GM12878 (cell line): ENCODE measurements at regions not wholly inside any gene's neighbourhood (a gene's known extent, or its start where the extent isn't known, plus 50 kb on each side); places are given as distances from the start of the nearest gene placed in this dataset.
A peak's percentile ranks its signal among the peaks of the same experiment; 100 is the strongest.

Experiments used
- BHLHE40 ChIP-seq, 2 experiments: fragments of 450-650 bp in 1 of 2; IDR thresholded peaks; 2 replicates each; pipeline ENCODE4 v1.6.1; 2011 to 2017; ENCODE audit warnings: low read depth in 2 of 2, borderline replicate concordance in 1 of 2, improper control_type of control experiment in 1 of 2, low read length in 1 of 2, mild to moderate bottlenecking in 1 of 2
- CHD1 ChIP-seq: IDR thresholded peaks from 2 replicates; pipeline ENCODE4 v1.6.1; 2012; ENCODE audit warnings: low read depth, low read length, improper control_type of control experiment
- CREM ChIP-seq: IDR thresholded peaks from 2 replicates; pipeline ENCODE4 v1.6.1; 2014; ENCODE audit warnings: antibody characterized with exemption, low read depth
- ETV6 ChIP-seq, 2 experiments: fragments of 450-650 bp in 1 of 2; IDR thresholded peaks in 1 of 2; conservative IDR thresholded peaks in 1 of 2; 2 replicates each; pipeline ENCODE4 v1.6.1; 2014; ENCODE audit warnings: antibody characterized with exemption in 1 of 2, borderline replicate concordance in 1 of 2, low read depth in 1 of 2, mild to moderate bottlenecking in 1 of 2, moderate library complexity in 1 of 2
- KDM1A ChIP-seq: fragments of 200-600 bp; sonication (generic); IDR thresholded peaks from 2 replicates; pipeline ENCODE4 v1.6.1; 2016; ENCODE audit warnings: borderline replicate concordance
- LARP7 ChIP-seq: fragments of 450-650 bp; IDR thresholded peaks from 2 replicates; pipeline ENCODE4 v1.6.1; 2017; ENCODE audit warnings: mild to moderate bottlenecking
- NR2C2 ChIP-seq: IDR thresholded peaks from 2 replicates; pipeline ENCODE4 v1.6.1; 2011; ENCODE audit warnings: borderline replicate concordance, low read depth; ENCODE audit not compliant: control insufficient read depth, insufficient read length
- NRF1 ChIP-seq: conservative IDR thresholded peaks from 2 replicates; pipeline ENCODE4 v1.6.1; 2011; ENCODE audit warnings: mild to moderate bottlenecking, low read depth, low read length, improper control_type of control experiment
- PRDM15 ChIP-seq: fragments of 450-650 bp; formaldehyde crosslinking; IDR thresholded peaks from 2 replicates; pipeline ENCODE4 v1.4.0; 2020; ENCODE audit warnings: mild to moderate bottlenecking, moderate library complexity
- RAD21 ChIP-seq: IDR thresholded peaks from 2 replicates; pipeline ENCODE4 v1.6.1; 2011; ENCODE audit warnings: mild to moderate bottlenecking, low read depth, low read length, moderate library complexity; ENCODE audit not compliant: insufficient read depth
- RUNX3 ChIP-seq: IDR thresholded peaks from 2 replicates; pipeline ENCODE4 v1.6.1; 2012; ENCODE audit warnings: low read length, inconsistent platforms
- SIN3A ChIP-seq: IDR thresholded peaks from 2 replicates; pipeline ENCODE4 v1.6.1; 2012; ENCODE audit warnings: low read depth, low read length, improper control_type of control experiment
- SMAD5 ChIP-seq: IDR thresholded peaks from 2 replicates; pipeline ENCODE4 v1.6.1; 2016; ENCODE audit warnings: antibody characterized with exemption, low read depth
- SPI1 ChIP-seq: IDR thresholded peaks from 2 replicates; pipeline ENCODE4 v1.6.1; 2011; ENCODE audit warnings: low read depth, mild to moderate bottlenecking, low read length, moderate library complexity, borderline replicate concordance; ENCODE audit not compliant: insufficient read depth
- SUZ12 ChIP-seq: fragments of 200-600 bp; sonication (generic); IDR thresholded peaks from one replicate; pipeline ENCODE4 v1.6.1; 2018; ENCODE audit warnings: antibody characterized with exemption, mild to moderate bottlenecking; ENCODE audit not compliant: unreplicated experiment
- TCF7 ChIP-seq: IDR thresholded peaks from 2 replicates; pipeline ENCODE4 v1.6.1; 2014; ENCODE audit warnings: antibody characterized with exemption, borderline replicate concordance
- ZNF24 ChIP-seq: fragments of 450-650 bp; IDR thresholded peaks from 2 replicates; pipeline ENCODE4 v1.6.1; 2017; ENCODE audit warnings: antibody characterized with exemption, mild to moderate bottlenecking
- TF ChIP-seq, protein P1 (sequence below): fragments of 450-650 bp; IDR thresholded peaks from 2 replicates; pipeline ENCODE4 v1.6.1; 2016; ENCODE audit warnings: mild to moderate bottlenecking, moderate library complexity, borderline replicate concordance
- TF ChIP-seq, protein P2 (sequence below): fragments of 450-650 bp; IDR thresholded peaks from 2 replicates; pipeline ENCODE4 v1.6.1; 2017; ENCODE audit warnings: mild to moderate bottlenecking, moderate library complexity

GRCh38 chr2:191611614-191612013, 66.3 kb upstream of the NABP1 start (continued):
- TF ChIP-seq PRDM15 (no peak), ZNF24 (no peak), BHLHE40 (IDR thresholded peaks at IDR 0.05; ENCODE audit: borderline replicate concordance in 1 of 2, low read depth in 2 of 2, low read length in 1 of 2) (peak in 1 of 2 experiments; percentile 25; a peak in 1 of 4 replicates), RUNX3 (peak; percentile 30; the same call in 1 of the 2 replicates), LARP7 (peak; percentile 31; the same call in 1 of the 2 replicates), NRF1 (no peak), SUZ12 (no peak), CHD1 (no peak), ETV6 (conservative IDR thresholded peaks at IDR 0.05 in 1 of 2, IDR thresholded peaks at IDR 0.05 in 1 of 2; ENCODE audit: borderline replicate concordance in 1 of 2, low read depth in 1 of 2) (peak in 1 of 2 experiments; percentile 41; a peak in 1 of 4 replicates), SIN3A (no peak), NR2C2 (no peak), KDM1A (no peak), SMAD5 (no peak), TCF7 (no peak), CREM (peak; percentile 37; the same call in 1 of the 2 replicates), SPI1 (peak; percentile 93), RAD21 (no peak)
- TF ChIP-seq, protein P1, sequence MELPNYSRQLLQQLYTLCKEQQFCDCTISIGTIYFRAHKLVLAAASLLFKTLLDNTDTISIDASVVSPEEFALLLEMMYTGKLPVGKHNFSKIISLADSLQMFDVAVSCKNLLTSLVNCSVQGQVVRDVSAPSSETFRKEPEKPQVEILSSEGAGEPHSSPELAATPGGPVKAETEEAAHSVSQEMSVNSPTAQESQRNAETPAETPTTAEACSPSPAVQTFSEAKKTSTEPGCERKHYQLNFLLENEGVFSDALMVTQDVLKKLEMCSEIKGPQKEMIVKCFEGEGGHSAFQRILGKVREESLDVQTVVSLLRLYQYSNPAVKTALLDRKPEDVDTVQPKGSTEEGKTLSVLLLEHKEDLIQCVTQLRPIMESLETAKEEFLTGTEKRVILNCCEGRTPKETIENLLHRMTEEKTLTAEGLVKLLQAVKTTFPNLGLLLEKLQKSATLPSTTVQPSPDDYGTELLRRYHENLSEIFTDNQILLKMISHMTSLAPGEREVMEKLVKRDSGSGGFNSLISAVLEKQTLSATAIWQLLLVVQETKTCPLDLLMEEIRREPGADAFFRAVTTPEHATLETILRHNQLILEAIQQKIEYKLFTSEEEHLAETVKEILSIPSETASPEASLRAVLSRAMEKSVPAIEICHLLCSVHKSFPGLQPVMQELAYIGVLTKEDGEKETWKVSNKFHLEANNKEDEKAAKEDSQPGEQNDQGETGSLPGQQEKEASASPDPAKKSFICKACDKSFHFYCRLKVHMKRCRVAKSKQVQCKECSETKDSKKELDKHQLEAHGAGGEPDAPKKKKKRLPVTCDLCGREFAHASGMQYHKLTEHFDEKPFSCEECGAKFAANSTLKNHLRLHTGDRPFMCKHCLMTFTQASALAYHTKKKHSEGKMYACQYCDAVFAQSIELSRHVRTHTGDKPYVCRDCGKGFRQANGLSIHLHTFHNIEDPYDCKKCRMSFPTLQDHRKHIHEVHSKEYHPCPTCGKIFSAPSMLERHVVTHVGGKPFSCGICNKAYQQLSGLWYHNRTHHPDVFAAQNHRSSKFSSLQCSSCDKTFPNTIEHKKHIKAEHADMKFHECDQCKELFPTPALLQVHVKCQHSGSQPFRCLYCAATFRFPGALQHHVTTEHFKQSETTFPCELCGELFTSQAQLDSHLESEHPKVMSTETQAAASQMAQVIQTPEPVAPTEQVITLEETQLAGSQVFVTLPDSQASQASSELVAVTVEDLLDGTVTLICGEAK = no peak
- TF ChIP-seq, protein P2, sequence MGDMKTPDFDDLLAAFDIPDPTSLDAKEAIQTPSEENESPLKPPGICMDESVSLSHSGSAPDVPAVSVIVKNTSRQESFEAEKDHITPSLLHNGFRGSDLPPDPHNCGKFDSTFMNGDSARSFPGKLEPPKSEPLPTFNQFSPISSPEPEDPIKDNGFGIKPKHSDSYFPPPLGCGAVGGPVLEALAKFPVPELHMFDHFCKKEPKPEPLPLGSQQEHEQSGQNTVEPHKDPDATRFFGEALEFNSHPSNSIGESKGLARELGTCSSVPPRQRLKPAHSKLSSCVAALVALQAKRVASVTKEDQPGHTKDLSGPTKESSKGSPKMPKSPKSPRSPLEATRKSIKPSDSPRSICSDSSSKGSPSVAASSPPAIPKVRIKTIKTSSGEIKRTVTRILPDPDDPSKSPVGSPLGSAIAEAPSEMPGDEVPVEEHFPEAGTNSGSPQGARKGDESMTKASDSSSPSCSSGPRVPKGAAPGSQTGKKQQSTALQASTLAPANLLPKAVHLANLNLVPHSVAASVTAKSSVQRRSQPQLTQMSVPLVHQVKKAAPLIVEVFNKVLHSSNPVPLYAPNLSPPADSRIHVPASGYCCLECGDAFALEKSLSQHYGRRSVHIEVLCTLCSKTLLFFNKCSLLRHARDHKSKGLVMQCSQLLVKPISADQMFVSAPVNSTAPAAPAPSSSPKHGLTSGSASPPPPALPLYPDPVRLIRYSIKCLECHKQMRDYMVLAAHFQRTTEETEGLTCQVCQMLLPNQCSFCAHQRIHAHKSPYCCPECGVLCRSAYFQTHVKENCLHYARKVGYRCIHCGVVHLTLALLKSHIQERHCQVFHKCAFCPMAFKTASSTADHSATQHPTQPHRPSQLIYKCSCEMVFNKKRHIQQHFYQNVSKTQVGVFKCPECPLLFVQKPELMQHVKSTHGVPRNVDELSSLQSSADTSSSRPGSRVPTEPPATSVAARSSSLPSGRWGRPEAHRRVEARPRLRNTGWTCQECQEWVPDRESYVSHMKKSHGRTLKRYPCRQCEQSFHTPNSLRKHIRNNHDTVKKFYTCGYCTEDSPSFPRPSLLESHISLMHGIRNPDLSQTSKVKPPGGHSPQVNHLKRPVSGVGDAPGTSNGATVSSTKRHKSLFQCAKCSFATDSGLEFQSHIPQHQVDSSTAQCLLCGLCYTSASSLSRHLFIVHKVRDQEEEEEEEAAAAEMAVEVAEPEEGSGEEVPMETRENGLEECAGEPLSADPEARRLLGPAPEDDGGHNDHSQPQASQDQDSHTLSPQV = no peak
